ENCODE measurements at regions not wholly inside any gene's neighbourhood (a gene's known extent, or its start where the extent isn't known, plus 50 kb on each side); places are given as distances from the start of the nearest gene placed in this dataset.

GRCh38 chr7:128167042-128167701, 73.9 kb upstream of the LEP start:
- no peak overlapping the region for H3K4me3 ChIP-seq (ENCODE audit: control insufficient read depth, low read depth, low read length)
- no peak for TF ChIP-seq CTCF (conservative IDR thresholded peaks at IDR 0.05; ENCODE audit: control insufficient read depth, insufficient read depth, low read depth, low read length)
- peak; percentile 68 for DNase-seq (ENCODE audit: low read depth)

GRCh38 chr7:128167791-128168666, 73.0 kb upstream of the LEP start:
- no peak for DNase-seq (ENCODE audit: low read depth)
- TF ChIP-seq CTCF (conservative IDR thresholded peaks at IDR 0.05; ENCODE audit: control insufficient read depth, insufficient read depth, low read depth, low read length), result no peak
- no peak overlapping the region for H3K4me3 ChIP-seq (ENCODE audit: control insufficient read depth, low read depth, low read length)

GRCh38 chr7:128168667-128169210, 72.3 kb upstream of the LEP start:
- TF ChIP-seq CTCF (conservative IDR thresholded peaks at IDR 0.05; ENCODE audit: control insufficient read depth, insufficient read depth, low read depth, low read length), result no peak
- no peak overlapping the region for H3K4me3 ChIP-seq (ENCODE audit: control insufficient read depth, low read depth, low read length)
- DNase-seq (ENCODE audit: low read depth), result no peak

GRCh38 chr7:128170461-128170860, 70.6 kb upstream of the LEP start:
- no peak for TF ChIP-seq CTCF (conservative IDR thresholded peaks at IDR 0.05; ENCODE audit: control insufficient read depth, insufficient read depth, low read depth, low read length)
- DNase-seq (ENCODE audit: low read depth), result no peak
- no peak overlapping the region for H3K4me3 ChIP-seq (ENCODE audit: control insufficient read depth, low read depth, low read length)

- no peak for DNase-seq (ENCODE audit: low read depth)
- H3K4me3 ChIP-seq (ENCODE audit: control insufficient read depth, low read depth, low read length), result no peak overlapping the region
- no peak for TF ChIP-seq CTCF (conservative IDR thresholded peaks at IDR 0.05; ENCODE audit: control insufficient read depth, insufficient read depth, low read depth, low read length)
These were observed 69.6 kb upstream of the LEP start for GRCh38 chr7:128171342-128171918.

- no peak for TF ChIP-seq CTCF (conservative IDR thresholded peaks at IDR 0.05; ENCODE audit: control insufficient read depth, insufficient read depth, low read depth, low read length)
- no peak overlapping the region for H3K4me3 ChIP-seq (ENCODE audit: control insufficient read depth, low read depth, low read length)
- no peak for DNase-seq (ENCODE audit: low read depth)
These were observed 68.9 kb upstream of the LEP start for GRCh38 chr7:128172151-128172550.

All from fibroblast of mammary gland (primary cell).